ENCODE measurements at regions not wholly inside any gene's neighbourhood (a gene's known extent, or its start where the extent isn't known, plus 50 kb on each side); places are given as distances from the start of the nearest gene placed in this dataset.
"Not testable (repeated sequence)": the region's sequence is repeated elsewhere in the genome, so short reads cannot be mapped to it uniquely, and the experiment has no call there.

- no peak for DNase-seq
Observed at GRCh38 chr3:112765531-112765930, 81.1 kb downstream of the CD200R1L start.

- no peak for DNase-seq
Observed at GRCh38 chr3:112763258-112763657, 83.4 kb downstream of the CD200R1L start.

- no peak for DNase-seq
Observed at GRCh38 chr3:112761062-112761638, 85.5 kb downstream of the CD200R1L start.

- no peak for DNase-seq
Observed at GRCh38 chr3:112759681-112760080, 87.0 kb downstream of the CD200R1L start.

GRCh38 chr3:112759210-112759609, 87.5 kb downstream of the CD200R1L start:
- peak; percentile 15 for DNase-seq

GRCh38 chr3:112757197-112757596, 89.5 kb downstream of the CD200R1L start:
- no peak for DNase-seq

- DNase-seq, result no peak
Observed at GRCh38 chr3:112755845-112756613, 90.6 kb downstream of the CD200R1L start.

- DNase-seq, result not testable (repeated sequence)
Observed at GRCh38 chr3:112755046-112755445, 91.6 kb downstream of the CD200R1L start.

GRCh38 chr3:112751564-112752512, 94.8 kb downstream of the CD200R1L start:
- DNase-seq, result no peak

GRCh38 chr3:112751061-112751460, 95.6 kb downstream of the CD200R1L start:
- no peak for DNase-seq

- DNase-seq, result no peak
Observed at GRCh38 chr3:112747624-112748023, 99.0 kb downstream of the CD200R1L start.

- no peak for DNase-seq
Observed at GRCh38 chr3:112746675-112747280, 99.9 kb downstream of the CD200R1L start.

- no peak for DNase-seq
Observed at GRCh38 chr3:112745567-112746248, 101.0 kb downstream of the CD200R1L start.

GRCh38 chr3:112744825-112745566, 101.7 kb downstream of the CD200R1L start:
- DNase-seq, result no peak

GRCh38 chr3:112744106-112744505, 102.6 kb downstream of the CD200R1L start:
- no peak for DNase-seq

GRCh38 chr3:112742934-112743333, 102.0 kb upstream of the CCDC80 start:
- DNase-seq, result no peak

- no peak for DNase-seq
Observed at GRCh38 chr3:112741983-112742382, 101.0 kb upstream of the CCDC80 start.

- DNase-seq, result peak; percentile 16
Observed at GRCh38 chr3:112740835-112741234, 99.9 kb upstream of the CCDC80 start.

- DNase-seq, result no peak
Observed at GRCh38 chr3:112739252-112739965, 98.5 kb upstream of the CCDC80 start.

GRCh38 chr3:112738366-112738765, 97.4 kb upstream of the CCDC80 start:
- DNase-seq, result no peak

All from hematopoietic multipotent progenitor cell treated with erythropoietin and hydrocortisone succinate and interleukin-3 and kit ligand, for 8 days (in vitro differentiated cells).